Erythroblast (primary cell): ENCODE measurements at regions not wholly inside any gene's neighbourhood (a gene's known extent, or its start where the extent isn't known, plus 50 kb on each side); places are given as distances from the start of the nearest gene placed in this dataset.

Source experiments
- GATA1 ChIP-seq: IDR thresholded peaks from 2 replicates; pipeline ENCODE4 v1.6.1; 2011; ENCODE audit warnings: low read depth, mild to moderate bottlenecking, control low read depth, low read length, moderate library complexity
- POLR2A ChIP-seq: IDR thresholded peaks from 2 replicates; pipeline ENCODE4 v1.6.1; 2011; ENCODE audit warnings: mild to moderate bottlenecking, low read length

- TF ChIP-seq POLR2A, result no peak
- no peak for TF ChIP-seq GATA1
Observed at GRCh38 chr3:31227131-31227562, 305.6 kb upstream of the STT3B start.
